HepG2 (cell line): ENCODE measurements at regions not wholly inside any gene's neighbourhood (a gene's known extent, or its start where the extent isn't known, plus 50 kb on each side); places are given as distances from the start of the nearest gene placed in this dataset.
A peak's percentile ranks its signal among the peaks of the same experiment; 100 is the strongest.

ENCODE experiments used
- ATAC-seq: fragments of 200-7000 bp; cut with Tn5 transposase; 3 replicates; pipeline ENCODE4 v1.9.1; 2020; ENCODE audit warnings: mild to moderate bottlenecking, moderate library complexity
- BruUV-seq: library from RNA; stranded (reverse); fragments of 400-500 nt; replicated peaks from 2 replicates; lab custom pipeline; 2021; lab: Mats Ljungman, UMichigan
- CTCF ChIA-PET: fragments of 300-600 bp; formaldehyde crosslinking; extraction: SDS; loops from one replicate; lab custom pipeline; 2021; ENCODE audit warnings: low total read pairs, inconsistent platforms, low intra/inter-chr PET ratio; lab: Yijun Ruan, JAX
- POLR2A ChIA-PET: fragments of 350-600 bp; sonication (Branson Sonifier 250); formaldehyde crosslinking; loops from one replicate; lab custom pipeline; 2020; ENCODE audit warnings: antibody characterized with exemption, inconsistent platforms; lab: Yijun Ruan, JAX
- DNase-seq: peaks from one replicate; pipeline ENCODE4 v3.0.0-alpha.2; 2015; ENCODE audit warnings: low spot score
- FAIRE-seq: peaks from 3 replicates; lab custom pipeline; 2011; peaks lifted over from hg19 to GRCh38; lab: Jason Lieb, UNC
- H2AFZ ChIP-seq: one replicate; pipeline ENCODE4 v1.6.1; 2011; ENCODE audit warnings: low read length, inconsistent platforms
- H3K27ac ChIP-seq: fragments of 300-600 bp; 3 replicates; pipeline ENCODE4 v1.8.0; 2011; ENCODE audit warnings: mixed run types, mild to moderate bottlenecking, mixed read lengths, low read length, inconsistent platforms; ENCODE audit not compliant: insufficient read depth; ENCODE audit errors: extremely low read length
- H3K27me3 ChIP-seq, 2 experiments: fragments of 200-600 bp in 1 of 2; 2 replicates in 1 of 2; 3 replicates in 1 of 2; pipeline versions ENCODE4 v1.6.0 to v1.8.0; 2011; ENCODE audit warnings: low read length in 2 of 2, mild to moderate bottlenecking in 2 of 2, moderate library complexity in 2 of 2, inconsistent platforms in 1 of 2; ENCODE audit not compliant: insufficient read depth in 2 of 2, control insufficient read depth in 1 of 2
- H3K36me3 ChIP-seq, 2 experiments: fragments of 200-600 bp in 1 of 2; replicated peaks in 1 of 2; 2 replicates in 1 of 2; 3 replicates in 1 of 2; pipeline versions ENCODE4 v1.5.1 to v1.8.0; 2011; ENCODE audit warnings: low read length in 2 of 2, inconsistent platforms in 1 of 2; ENCODE audit not compliant: insufficient read depth in 2 of 2, control insufficient read depth in 1 of 2
- H3K4me1 ChIP-seq: 2 replicates; pipeline ENCODE4 v1.5.1; 2012; ENCODE audit warnings: low read length, inconsistent platforms; ENCODE audit not compliant: insufficient read depth
- H3K4me2 ChIP-seq: 2 replicates; pipeline ENCODE4 v1.6.0; 2011; ENCODE audit warnings: low read depth, low read length, inconsistent platforms
- H3K4me3 ChIP-seq, 3 experiments: fragments of 200-600 bp in 1 of 3; sonication (generic), shearing (Covaris generic) in 1 of 3; replicated peaks in 1 of 3; 2 replicates each; pipeline ENCODE4 v1.5.1; 2011 to 2016; ENCODE audit warnings: low read length in 3 of 3, inconsistent platforms in 2 of 3, low read depth in 2 of 3, mild to moderate bottlenecking in 2 of 3, control low read depth in 1 of 3, mixed read lengths in 1 of 3; ENCODE audit not compliant: insufficient read depth in 1 of 3
- H3K79me2 ChIP-seq: one replicate; pipeline ENCODE4 v1.6.1; 2011; ENCODE audit warnings: low read length, inconsistent platforms; ENCODE audit not compliant: insufficient read depth
- H3K9ac ChIP-seq: 2 replicates; pipeline ENCODE4 v1.6.0; 2011; ENCODE audit warnings: mild to moderate bottlenecking, low read depth, low read length, inconsistent platforms; ENCODE audit not compliant: insufficient read depth
- H3K9me3 ChIP-seq: 2 replicates; pipeline ENCODE4 v1.5.1; 2012; ENCODE audit warnings: mild to moderate bottlenecking, low read length
- H4K20me1 ChIP-seq: 2 replicates; pipeline ENCODE4 v1.6.0; 2011; ENCODE audit warnings: inconsistent platforms, mild to moderate bottlenecking, low read length, moderate library complexity; ENCODE audit not compliant: insufficient read depth
- ATF7 ChIP-seq, 2 experiments: fragments of 450-650 bp in 1 of 2; sonication (generic) in 1 of 2; formaldehyde crosslinking in 1 of 2; IDR thresholded peaks; 2 replicates each; pipeline versions ENCODE4 v1.4.0 to v1.6.1; 2016 to 2020; ENCODE audit warnings: antibody characterized with exemption in 1 of 2, mild to moderate bottlenecking in 1 of 2, missing genetic modification reagents in 1 of 2
- GTF2F1 ChIP-seq: fragments of 150-350 bp; IDR thresholded peaks from 2 replicates; pipeline ENCODE4 v1.6.1; 2014; ENCODE audit warnings: low read length
- ZBTB40 ChIP-seq, 2 experiments: fragments of 450-650 bp in 1 of 2; sonication (generic) in 1 of 2; formaldehyde crosslinking in 1 of 2; IDR thresholded peaks; 2 replicates each; pipeline versions ENCODE4 v1.6.1 to v1.8.0; 2016 to 2022; ENCODE audit warnings: antibody characterized with exemption in 1 of 2, mild to moderate bottlenecking in 1 of 2, missing genetic modification reagents in 1 of 2
- ZNF572 ChIP-seq: sonication (generic); formaldehyde crosslinking; IDR thresholded peaks from 2 replicates; pipeline ENCODE4 v1.5.1; 2020; ENCODE audit warnings: mild to moderate bottlenecking, missing genetic modification reagents
- ZNF747 ChIP-seq: sonication (generic); formaldehyde crosslinking; IDR thresholded peaks from 2 replicates; pipeline ENCODE4 v1.8.1; 2023; ENCODE audit warnings: missing genetic modification reagents, mild to moderate bottlenecking, borderline replicate concordance
- ZNF772 ChIP-seq: sonication (generic); formaldehyde crosslinking; IDR thresholded peaks from 2 replicates; pipeline ENCODE4 v1.5.0; 2020; ENCODE audit warnings: mild to moderate bottlenecking, missing genetic modification reagents
- WGBS: methylation state at CpG from one replicate; pipeline ENCODE4 v1.1.6; 2017; ENCODE audit warnings: low lambda C conversion rate; 5-methylcytosine and 5-hydroxymethylcytosine counted together
- in situ Hi-C: cut with HindIII; loops from 2 replicates; pipeline ENCODE4 v1.10.0; 2017; ENCODE audit warnings: low pct_unique_long_range_greater_than_20kb; ENCODE audit not compliant: extremely low pct_ligation_motif_present
- intact Hi-C: fragments of 100-400 bp; cut with micrococcal nuclease; formaldehyde crosslinking; loops from one replicate; pipeline ENCODE4 v1.10.0; 2022; ENCODE audit not compliant: unreplicated experiment

- no peaks in the 10 kb centered on the region for H3K79me2 ChIP-seq
- WGBS, result 27% methylated on average over 3 of the region's 4 CpGs
- H2AFZ ChIP-seq, result no peak overlapping the region
- no peaks in the 10 kb centered on the region for H3K4me1 ChIP-seq
- in situ Hi-C loops (no loop called here), intact Hi-C loops (no loop called here)
- H3K9ac ChIP-seq, result no peak overlapping the region
- TF ChIP-seq ZNF747 (CRISPR knock-in tag), result no peak
- no peak for TF ChIP-seq GTF2F1
- TF ChIP-seq ZNF772, result no peak
- no peak overlapping the region for H3K4me3 ChIP-seq
- FAIRE-seq, result no peak
- POLR2A ChIA-PET, result no interaction called here
- H3K9me3 ChIP-seq, result 0 out of 2 replicates have a peak, but pooled peaks cover 16% of the 10 kb centered on the region
- no peak for ATAC-seq
- CTCF ChIA-PET, result no interaction called here
- no peaks in the 10 kb centered on the region for H4K20me1 ChIP-seq
- DNase-seq, result no peak
- no peak overlapping the region for H3K27ac ChIP-seq
- no peaks in the 10 kb centered on the region; a peak in 1 of 5 replicates for H3K27me3 ChIP-seq
- H3K4me2 ChIP-seq, result no peak overlapping the region
- H3K36me3 ChIP-seq, result no peaks in the 10 kb centered on the region
- no TSS peak for BruUV-seq
These were observed 731.8 kb downstream of the FGF9 start for GRCh38 chr13:22402682-22403081.

- in situ Hi-C loops, result no loop called here
- BruUV-seq, result no TSS peak
- H3K79me2 ChIP-seq, result no peaks in the 10 kb centered on the region
- ChIA-PET POLR2A (no interaction called here), CTCF (no interaction called here)
- H3K4me3 ChIP-seq, result no peak overlapping the region
- no peak for DNase-seq
- H3K9ac ChIP-seq, result no peak overlapping the region
- WGBS, result 31% methylated on average over 6 of the region's 6 CpGs
- no peaks in the 10 kb centered on the region for H4K20me1 ChIP-seq
- no peak for ATAC-seq
- H3K9me3 ChIP-seq, result 0 out of 2 replicates have a peak, but pooled peaks cover 16% of the 10 kb centered on the region
- H3K36me3 ChIP-seq, result no peaks in the 10 kb centered on the region
- no peaks in the 10 kb centered on the region; a peak in 1 of 5 replicates for H3K27me3 ChIP-seq
- intact Hi-C loops, result no loop called here
- no peaks in the 10 kb centered on the region for H3K4me1 ChIP-seq
- H3K4me2 ChIP-seq, result no peak overlapping the region
- no peak overlapping the region for H3K27ac ChIP-seq
- FAIRE-seq, result no peak
- TF ChIP-seq ZNF572 (CRISPR knock-in tag) (no peak), ZBTB40 (IDR thresholded peaks at IDR 0.05) (no peak), ZBTB40 (CRISPR knock-in tag; IDR thresholded peaks at IDR 0.05) (no peak), ATF7 (IDR thresholded peaks at IDR 0.05) (peak; percentile 68), ATF7 (CRISPR knock-in tag; IDR thresholded peaks at IDR 0.05) (no peak)
- no peak overlapping the region for H2AFZ ChIP-seq
These were observed 732.3 kb downstream of the FGF9 start for GRCh38 chr13:22403144-22403543.
